Activated gamma-delta T cell treated with anti-CD3 and anti-CD28 coated beads, Interleukin-2, amount 50 U/mL, for 16 hours (primary cell): ENCODE measurements at regions not wholly inside any gene's neighbourhood (a gene's known extent, or its start where the extent isn't known, plus 50 kb on each side); places are given as distances from the start of the nearest gene placed in this dataset.

Experiments
- DNase-seq: peaks from one replicate; pipeline ENCODE4 v3.0.0-alpha.2; 2020; ENCODE audit warnings: low read depth

DNA sequence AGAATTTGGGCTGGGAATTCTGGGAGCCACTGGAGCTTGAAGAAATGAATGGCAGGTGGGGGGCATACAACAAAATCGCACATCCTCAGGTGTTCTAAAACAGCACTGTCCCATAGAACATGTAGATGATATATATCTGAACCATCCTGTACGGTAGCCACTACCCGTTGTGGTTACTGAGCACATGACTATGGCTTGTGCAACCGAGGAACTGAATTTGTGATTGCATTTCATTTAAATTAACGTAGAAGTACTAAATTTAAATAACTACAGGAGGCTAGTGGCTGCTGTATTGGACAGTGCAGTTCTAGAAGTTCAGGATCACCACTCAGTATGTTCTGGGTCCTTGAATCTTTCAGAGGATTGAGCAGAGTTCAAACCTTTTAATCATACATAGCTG lies 172.4 kb downstream of the PHETA1 start:
- no peak for DNase-seq

GRCh38 chr12:111195316-111195715 lies 173.6 kb downstream of the PHETA1 start:
- DNase-seq: no peak

GRCh38 chr12:111194703-111195051 lies 174.2 kb downstream of the PHETA1 start:
- no peak for DNase-seq

DNA sequence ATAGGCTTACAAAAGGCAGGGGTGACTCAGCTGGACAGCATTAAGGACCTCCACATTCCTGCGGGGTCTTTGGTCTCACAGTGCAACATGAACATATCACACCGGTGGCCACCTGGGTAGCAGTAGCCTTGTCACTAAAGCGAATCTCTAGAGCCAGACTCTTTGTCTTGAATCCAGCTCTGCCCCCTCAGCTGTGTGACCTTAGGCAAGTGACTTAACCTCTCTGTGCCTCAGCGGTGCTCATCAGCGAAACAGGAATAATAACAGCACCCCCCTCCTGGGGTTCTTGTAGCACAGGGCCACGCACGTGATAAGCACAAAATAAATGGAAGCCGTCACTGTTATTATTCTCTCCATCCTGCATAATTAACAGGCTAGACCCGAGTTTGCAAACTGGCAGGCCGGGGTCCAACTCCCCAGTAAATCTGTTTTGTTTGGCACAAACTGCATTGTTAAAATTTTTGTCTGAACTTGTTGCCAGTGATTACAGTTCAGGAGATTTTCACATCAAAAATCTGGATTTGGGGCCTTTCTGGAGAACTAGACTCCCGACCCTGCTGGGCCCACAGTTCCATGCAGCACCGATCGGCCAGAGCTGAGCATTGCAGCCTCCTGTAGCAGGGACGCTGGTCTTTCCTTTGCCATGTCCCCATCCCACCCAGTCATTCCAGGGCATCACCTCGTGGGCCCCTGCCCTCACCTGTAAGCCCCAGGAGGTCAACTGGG lies 174.8 kb downstream of the PHETA1 start:
- DNase-seq: no peak

- DNase-seq: no peak
Measured at GRCh38 chr12:111193496-111193895, 175.4 kb downstream of the PHETA1 start.

GRCh38 chr12:111193067-111193466 lies 175.8 kb downstream of the PHETA1 start:
- no peak for DNase-seq

- no peak for DNase-seq
Measured at GRCh38 chr12:111192647-111193046, 176.2 kb downstream of the PHETA1 start.

GRCh38 chr12:111190741-111191526 lies 178.0 kb downstream of the PHETA1 start:
- DNase-seq: no peak

DNA sequence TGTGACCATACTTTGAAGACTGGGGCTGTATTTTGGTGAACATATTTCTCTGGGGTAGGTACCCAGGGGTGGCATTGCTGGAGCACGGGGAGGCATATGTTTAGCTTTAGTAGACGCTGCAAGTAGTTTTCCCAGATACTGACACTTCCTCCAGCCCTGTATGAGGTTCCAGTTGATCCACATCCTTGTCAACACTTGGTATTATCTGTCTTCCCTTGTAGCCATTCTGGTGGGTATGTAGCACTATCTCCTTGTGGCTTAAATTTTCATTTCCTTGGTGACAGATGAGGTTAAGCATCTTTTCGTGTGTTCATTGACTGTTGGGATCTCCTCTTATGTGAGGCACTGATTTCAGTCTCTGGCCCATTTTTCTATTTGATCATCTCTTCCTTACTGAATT lies 179.1 kb downstream of the PHETA1 start:
- DNase-seq: no peak

GRCh38 chr12:111188436-111188835 lies 180.5 kb downstream of the PHETA1 start:
- DNase-seq: no peak

- no peak for DNase-seq
Measured at GRCh38 chr12:111186347-111186746, 182.5 kb downstream of the PHETA1 start.

- no peak for DNase-seq
Measured at GRCh38 chr12:111185889-111186227, 183.0 kb downstream of the PHETA1 start.

GRCh38 chr12:111185206-111185888 lies 183.5 kb downstream of the PHETA1 start:
- DNase-seq: no peak

GRCh38 chr12:111184161-111184560 lies 184.7 kb downstream of the PHETA1 start:
- DNase-seq: no peak

DNA sequence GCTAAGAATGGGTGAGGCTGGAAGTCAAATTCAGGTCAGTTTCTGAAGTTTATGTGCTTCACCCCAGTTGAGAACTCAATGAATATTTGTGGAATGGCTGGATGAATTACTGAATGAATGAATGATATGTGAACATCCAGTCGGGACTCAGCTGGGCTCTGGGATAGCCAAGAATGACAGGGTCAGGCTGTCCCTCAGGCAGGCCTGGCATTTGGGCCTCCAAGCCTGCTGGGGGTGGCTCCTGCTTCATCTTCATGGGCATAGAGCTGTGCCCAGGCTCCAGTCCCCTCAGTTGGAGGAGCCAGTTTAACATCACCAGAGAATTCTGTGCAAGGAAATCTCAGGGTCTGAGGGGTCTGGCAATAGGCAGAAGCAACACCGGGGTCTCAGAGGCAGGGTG lies 185.8 kb downstream of the PHETA1 start:
- DNase-seq: no peak

GRCh38 chr12:111182382-111182781 lies 186.5 kb downstream of the PHETA1 start:
- no peak for DNase-seq

GRCh38 chr12:111181143-111181726 lies 187.7 kb downstream of the PHETA1 start:
- no peak for DNase-seq

DNA sequence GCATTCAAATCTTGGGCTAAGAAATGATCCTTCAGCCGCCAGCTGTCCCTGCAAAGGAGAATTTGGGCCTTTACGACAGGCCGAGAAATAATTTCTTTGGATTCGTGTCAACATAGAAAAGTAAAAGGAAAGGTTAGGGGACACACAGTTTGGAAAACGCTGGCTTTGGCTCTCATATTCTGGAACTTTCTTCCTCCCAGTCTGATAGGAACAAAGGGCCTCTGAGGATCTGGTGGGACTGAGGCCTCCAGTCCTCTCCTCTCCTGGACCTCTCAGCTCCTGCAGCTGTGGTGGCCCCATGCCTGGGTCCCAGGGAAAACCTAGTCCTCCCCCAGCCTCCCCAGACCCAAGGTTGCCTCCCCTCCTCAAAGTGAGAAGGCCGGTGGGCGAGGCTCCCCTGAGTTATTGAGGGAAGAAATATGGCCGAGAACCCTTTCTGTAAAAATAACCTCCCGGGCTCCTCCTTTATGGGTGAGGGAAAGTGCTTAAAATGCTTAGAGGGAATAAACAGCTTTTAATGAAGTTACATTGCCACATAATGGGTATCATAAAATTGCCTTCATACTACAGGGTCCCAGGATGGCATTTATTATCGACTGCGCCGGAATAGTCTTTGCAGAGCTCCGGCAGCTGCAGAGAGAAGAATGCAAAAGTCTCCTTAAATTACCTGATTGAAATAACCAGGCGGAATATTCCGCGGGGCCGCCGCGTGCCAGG lies 188.3 kb downstream of the PHETA1 start:
- no peak for DNase-seq

DNA sequence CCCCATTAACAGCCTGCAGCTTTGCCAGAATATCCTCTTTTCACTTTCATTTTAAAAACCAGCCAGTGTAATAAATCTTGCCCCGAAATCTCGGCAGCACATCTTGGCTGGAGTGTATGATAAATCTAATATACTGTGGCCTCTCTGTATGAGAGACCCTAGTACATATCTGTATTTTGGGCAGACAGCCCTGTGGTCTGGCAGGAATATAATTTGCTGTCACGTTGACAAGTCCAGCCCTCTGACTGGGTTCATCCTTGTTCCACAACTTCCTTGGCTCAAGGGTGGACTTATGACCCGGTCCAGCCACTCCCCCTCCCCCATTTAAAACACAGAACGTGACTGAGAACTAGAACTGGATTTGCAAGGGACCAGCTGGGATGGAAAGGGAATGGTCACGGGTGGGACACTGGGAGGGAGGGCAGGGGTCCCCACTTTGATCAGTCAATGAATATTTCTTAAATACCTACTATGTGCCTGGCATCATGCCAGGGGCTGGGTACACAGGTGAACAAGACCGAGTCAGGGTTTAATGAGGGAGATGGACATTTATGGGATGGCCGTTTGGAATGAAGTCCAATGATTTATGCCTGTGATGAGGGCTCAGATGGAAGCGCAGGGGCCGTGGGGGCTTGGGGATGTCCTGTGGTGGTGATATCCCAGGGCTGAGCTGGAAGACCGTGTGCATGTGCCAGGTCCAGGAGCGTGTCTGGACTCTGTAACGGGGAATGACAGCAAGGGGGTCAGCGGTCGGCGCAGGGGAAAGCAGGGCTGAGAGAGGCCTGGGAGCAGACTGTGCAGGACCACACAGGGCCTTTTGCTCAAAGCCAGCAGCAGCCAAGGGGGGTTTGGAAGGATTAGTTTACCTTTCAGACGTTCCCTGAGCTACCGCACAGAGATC lies 190.5 kb downstream of the PHETA1 start:
- DNase-seq: no peak

DNA sequence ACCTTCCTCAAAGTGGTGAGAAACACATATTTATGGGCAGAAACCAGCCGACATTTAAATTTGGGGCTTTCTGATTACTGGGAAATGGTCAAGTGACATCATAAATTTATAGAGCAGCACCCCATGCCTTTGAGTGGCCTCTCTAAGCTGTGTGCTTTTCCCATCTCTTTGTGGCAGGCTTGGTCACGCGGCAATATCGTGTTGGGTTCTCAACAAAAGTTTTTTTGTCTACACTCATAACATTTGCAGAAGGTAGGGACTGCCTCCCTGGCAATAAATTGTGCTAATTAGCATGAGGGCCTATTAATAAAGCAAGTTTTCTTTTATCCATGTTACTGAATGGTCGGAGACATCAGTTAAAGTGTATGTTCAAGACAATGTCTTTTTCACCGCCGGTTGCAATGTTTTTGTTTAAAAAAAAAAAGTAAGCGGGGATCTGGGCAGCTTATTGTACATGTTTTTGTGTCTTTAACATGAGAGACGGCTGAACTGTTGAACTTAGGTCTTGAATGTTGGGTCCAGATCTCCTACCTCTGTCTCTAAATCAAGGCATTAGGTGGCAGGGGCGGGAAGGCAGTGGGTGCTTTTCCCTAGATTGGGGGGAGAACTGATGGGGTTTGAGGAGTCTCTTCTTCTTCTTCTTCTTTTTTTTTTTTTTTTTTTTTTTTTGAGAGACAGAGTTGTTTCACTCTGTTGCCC lies 193.3 kb downstream of the PHETA1 start:
- no peak for DNase-seq

GRCh38 chr12:111174961-111175345 lies 193.9 kb downstream of the PHETA1 start:
- no peak for DNase-seq
